GM12873 (cell line): ENCODE measurements at regions not wholly inside any gene's neighbourhood (a gene's known extent, or its start where the extent isn't known, plus 50 kb on each side); places are given as distances from the start of the nearest gene placed in this dataset.

Source experiments
- TF ChIP-seq, protein P1 (sequence below): IDR thresholded peaks from 2 replicates; pipeline ENCODE4 v1.5.1; 2012; ENCODE audit warnings: low read depth, mild to moderate bottlenecking, moderate library complexity, low read length, control low read depth; ENCODE audit not compliant: insufficient read depth; ENCODE audit errors: missing control alignments

DNA sequence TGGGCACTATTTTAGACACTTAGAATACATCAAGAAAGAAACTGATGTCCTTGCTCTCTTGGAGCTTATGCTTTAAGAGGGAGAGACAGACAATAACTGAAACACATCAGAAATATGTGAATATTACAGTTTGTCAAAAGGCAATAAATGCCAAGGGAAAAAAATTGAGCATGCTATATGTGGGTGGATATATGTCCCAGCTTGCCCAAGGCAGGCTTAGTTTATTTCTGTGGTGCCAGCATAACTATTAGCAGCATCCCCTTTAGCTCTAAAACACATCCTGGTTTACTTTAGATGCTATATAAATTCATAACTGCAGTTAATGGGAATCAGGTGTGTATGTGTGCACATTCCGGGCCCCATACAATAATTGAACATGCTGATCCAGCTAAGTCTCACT, 191.2 kb upstream of the PDZRN3 start:
- TF ChIP-seq, protein P1, sequence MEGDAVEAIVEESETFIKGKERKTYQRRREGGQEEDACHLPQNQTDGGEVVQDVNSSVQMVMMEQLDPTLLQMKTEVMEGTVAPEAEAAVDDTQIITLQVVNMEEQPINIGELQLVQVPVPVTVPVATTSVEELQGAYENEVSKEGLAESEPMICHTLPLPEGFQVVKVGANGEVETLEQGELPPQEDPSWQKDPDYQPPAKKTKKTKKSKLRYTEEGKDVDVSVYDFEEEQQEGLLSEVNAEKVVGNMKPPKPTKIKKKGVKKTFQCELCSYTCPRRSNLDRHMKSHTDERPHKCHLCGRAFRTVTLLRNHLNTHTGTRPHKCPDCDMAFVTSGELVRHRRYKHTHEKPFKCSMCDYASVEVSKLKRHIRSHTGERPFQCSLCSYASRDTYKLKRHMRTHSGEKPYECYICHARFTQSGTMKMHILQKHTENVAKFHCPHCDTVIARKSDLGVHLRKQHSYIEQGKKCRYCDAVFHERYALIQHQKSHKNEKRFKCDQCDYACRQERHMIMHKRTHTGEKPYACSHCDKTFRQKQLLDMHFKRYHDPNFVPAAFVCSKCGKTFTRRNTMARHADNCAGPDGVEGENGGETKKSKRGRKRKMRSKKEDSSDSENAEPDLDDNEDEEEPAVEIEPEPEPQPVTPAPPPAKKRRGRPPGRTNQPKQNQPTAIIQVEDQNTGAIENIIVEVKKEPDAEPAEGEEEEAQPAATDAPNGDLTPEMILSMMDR, result no peak

DNA sequence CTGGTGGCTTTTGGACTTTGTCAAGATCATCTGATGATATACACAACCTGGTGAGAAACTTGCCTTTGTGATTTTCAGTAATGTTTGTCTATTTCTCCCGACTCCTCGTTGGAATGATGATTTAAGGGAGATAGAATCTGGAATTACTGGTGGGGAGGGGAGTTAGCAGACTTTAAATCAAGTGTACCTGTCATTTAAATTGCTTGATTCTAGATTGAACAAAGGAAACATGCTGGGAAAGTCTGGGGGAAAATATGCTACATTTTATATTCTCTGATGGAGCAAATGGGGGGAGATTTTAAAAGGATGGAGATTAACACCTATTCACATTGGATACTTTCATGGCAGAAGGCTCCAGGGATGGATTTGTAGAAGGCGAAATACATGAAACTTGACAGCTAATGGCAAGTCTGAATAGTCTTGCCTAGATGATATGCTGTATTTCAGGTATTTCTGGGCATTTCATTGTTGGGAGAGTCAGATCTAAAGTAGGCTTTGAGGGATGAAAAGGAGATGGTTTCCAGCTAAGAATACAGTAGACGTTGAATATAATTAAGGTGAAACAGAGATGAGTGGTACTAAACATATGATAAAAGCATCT, 189.1 kb upstream of the PDZRN3 start:
- TF ChIP-seq, protein P1, result no peak

DNA sequence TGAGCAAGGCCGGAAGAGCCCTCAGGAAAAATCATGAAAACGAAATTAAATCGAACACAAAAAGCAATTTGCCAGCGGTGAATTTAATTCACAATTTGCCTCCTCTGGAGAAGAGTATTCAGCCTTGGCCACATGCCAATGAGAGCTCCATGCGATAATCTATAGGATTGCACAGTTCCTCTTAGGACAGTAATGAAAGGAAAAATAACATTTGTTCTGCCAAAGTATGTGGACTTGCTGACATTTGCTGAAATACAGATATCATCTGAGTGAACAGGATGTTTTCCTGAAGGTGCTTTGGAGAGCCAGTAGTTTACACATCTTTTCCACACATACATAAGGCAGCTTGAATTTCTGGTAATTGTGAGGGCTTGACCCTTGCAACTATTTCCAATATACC, 188.6 kb upstream of the PDZRN3 start:
- TF ChIP-seq, protein P1, result no peak

DNA sequence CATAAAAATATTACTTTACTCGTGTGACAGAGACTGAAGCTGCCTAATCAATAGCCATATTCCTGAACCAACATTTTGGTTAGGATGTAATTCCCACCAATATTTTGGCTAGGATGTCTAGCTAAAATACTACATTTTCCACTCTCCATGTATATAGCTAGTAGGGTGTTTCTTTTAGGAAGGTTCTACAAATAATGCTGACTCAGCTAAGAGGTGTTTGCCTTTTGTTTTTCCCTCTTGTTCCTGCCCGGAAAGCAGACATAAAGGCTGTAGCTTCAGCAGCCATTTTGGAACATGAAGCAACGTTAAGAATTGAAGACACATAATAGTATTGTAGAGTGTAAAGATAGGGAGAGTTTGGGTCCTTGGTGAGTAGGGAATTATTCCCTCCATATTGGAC, 187.3 kb upstream of the PDZRN3 start:
- TF ChIP-seq, protein P1, result no peak

DNA sequence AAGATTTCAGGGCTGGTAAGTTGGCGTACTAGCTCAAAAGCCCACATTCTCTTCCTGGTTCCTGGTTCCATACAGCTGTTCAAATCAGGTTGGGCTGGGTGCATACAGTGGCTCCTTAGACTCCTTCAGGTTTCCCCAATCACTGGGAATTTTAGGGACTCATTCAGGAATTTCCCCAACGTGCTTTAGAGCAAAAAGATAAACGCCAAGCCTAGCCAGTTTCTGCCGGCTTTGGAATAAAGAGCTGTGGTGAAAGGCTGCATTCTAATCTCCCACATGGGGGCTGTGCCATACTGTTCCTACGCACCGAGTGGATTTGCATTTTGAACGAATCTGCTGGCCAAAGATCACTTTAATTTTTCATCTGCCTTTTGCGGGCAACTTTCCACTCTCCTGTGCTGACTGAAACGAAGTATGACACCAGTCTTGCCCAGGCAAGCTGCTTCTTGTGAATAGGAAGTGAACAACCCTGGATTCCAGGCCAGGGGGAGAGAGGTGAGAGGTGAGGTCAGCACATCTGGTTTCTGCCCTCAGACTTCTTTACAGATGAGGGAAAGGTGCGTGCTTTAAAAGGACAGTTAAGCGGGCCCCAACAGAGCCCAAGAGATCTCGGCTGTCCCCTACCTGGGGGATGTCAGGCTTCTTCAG, 184.2 kb upstream of the PDZRN3 start:
- TF ChIP-seq, protein P1, result no peak

DNA sequence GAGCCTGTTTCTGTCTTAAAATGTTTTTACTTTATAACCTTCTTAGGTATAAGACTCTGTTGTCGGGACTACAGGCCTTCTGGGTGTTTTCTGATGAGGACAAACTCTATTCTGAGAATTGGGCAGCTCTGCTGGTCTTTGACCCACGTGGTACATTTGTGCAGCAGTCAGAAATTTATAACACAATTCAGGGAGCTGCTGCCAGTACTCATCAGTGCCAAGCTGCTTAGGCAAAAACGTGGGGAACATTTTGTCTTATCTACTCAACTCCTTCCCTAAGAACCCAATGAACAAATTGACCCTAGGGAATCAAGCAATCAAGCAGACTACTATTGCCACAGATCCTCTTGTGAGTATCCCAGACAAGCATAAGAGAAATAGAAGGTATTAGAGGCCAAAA, 180.7 kb upstream of the PDZRN3 start:
- TF ChIP-seq, protein P1, result no peak

DNA sequence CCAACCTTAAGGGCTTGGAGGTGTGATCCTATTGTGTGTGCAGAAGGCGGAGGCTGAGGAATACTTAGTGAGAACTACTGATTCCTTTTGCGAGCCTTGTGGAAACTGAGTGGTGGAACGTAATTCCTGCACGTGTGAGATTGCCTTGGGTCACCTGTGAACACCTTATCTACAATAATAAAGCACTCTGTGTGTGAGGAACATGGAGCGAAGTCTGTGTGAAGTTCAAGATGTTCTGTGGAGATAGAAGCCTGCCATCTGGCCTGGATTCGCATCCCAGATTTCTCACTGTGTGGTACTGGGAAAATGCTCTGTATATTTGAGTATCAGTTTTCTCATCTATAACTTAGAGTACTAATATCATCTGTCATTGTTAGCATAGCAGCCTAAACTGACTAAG, 179.5 kb upstream of the PDZRN3 start:
- TF ChIP-seq, protein P1, result no peak
